GM18511 (cell line): ENCODE measurements at regions not wholly inside any gene's neighbourhood (a gene's known extent, or its start where the extent isn't known, plus 50 kb on each side); places are given as distances from the start of the nearest gene placed in this dataset.
"Not testable (repeated sequence)": the region's sequence is repeated elsewhere in the genome, so short reads cannot be mapped to it uniquely, and the experiment has no call there.

Experiments used
- ATAC-seq: cut with Tn5 transposase; IDR thresholded peaks from one replicate; pipeline ENCODE4 v1.9.1; 2021; ENCODE audit warnings: mild to moderate bottlenecking, moderate library complexity; ENCODE audit not compliant: unreplicated experiment

DNA sequence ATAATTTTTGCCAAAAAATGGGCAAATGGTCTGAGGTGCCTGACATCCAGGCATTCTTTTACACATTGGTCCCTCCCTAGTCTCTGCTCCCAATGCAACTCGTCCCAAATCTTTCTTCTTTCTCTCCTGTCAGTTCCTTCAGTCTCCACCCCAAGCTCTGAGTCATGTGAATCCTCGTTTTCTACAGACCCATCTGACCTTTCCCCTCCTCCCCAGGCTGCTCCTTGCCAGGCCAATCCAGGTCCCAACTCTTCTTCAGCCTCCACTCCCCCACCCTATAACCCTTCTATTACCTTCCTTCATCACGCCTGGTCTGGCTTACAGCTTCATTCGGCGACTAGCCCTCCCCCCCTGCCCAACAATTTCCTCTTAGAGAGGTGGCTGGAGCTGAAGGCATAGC, 55.3 kb downstream of the BBS10 start:
- ATAC-seq: not testable (repeated sequence)

- not testable (repeated sequence) for ATAC-seq
These were observed 55.9 kb downstream of the BBS10 start for GRCh38 chr12:76292305-76292704.

- ATAC-seq: no peak
These were observed 57.0 kb downstream of the BBS10 start for GRCh38 chr12:76290963-76291859.

DNA sequence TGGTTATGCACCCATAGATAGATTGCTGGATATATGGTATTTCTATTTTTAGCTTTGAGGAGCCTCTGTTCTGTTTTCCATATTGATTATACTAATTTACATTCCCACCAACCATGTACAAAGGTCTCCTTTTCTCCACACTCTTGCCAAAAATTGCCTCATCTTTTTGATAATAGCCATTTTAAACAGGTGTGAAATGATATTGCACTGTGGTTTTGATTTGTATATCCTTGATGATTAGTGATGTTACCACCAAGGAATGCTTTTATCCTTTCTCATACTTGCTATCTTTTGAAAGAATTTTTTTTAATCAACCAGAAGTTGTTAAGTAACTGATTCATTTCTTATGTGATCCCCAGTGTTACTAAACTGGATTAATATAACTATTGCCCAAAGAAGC, 60.0 kb downstream of the BBS10 start:
- no peak for ATAC-seq

DNA sequence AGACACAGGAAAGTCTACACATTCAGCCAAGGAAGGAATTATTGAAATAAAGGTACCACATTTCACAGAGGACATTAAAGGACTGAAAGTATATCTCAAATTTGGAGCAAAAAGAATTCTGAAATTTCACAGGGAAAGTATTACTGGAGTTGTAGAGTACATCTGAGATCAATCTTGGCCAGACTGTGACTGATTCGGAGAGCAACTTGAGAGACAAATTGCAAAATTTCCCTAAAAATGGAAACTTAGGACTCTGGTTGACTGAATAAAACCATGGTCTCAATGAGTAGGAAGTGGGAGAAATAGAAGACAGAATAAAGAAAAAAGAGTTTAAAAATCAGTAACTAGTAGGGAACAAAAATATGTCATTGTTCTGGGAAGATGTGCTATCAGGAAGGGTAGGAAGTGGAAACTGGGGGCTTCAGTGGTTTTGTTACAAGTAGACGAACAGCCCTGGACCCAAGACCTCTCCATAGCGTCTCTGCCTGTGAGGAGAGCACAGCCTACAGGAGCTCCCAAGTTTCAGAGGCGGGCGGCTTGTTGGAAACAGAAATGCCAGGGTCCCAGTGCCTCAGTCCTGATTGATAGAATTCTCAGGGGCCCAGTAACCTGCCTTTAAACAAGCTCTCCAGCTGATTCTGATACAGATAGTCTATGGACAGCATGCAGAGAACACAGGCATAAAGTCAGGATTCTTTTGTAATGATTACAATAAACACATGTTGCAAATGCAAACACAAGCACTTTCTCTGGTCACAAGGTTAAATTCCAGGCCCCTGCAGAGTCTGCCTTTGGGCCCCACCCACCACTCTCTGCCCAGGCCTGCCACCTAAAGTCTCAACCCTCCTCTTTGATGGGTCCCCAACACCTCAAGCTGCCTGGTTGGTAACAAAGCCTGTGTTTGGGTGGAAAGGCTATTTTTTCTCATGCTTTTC, 63.1 kb downstream of the BBS10 start:
- no peak for ATAC-seq

DNA sequence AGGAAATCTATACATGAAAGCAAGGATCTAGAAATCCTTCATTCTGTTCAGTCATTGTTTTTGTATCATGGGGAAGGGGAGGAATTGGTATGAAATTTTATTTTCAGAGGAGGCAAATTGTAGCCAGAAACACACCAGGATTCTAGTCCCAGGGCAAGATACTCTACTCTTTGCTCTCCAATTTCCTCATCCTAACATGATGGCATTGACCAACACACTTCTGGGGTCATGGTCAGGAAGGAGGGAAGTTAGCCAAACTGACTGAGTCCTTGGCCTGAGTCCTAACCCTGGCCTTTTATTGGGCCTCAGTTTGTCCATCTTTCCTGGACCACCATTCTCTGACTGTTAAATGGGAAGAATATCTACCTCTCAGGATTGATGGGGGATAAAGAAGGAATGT, 65.5 kb downstream of the BBS10 start:
- ATAC-seq: no peak

DNA sequence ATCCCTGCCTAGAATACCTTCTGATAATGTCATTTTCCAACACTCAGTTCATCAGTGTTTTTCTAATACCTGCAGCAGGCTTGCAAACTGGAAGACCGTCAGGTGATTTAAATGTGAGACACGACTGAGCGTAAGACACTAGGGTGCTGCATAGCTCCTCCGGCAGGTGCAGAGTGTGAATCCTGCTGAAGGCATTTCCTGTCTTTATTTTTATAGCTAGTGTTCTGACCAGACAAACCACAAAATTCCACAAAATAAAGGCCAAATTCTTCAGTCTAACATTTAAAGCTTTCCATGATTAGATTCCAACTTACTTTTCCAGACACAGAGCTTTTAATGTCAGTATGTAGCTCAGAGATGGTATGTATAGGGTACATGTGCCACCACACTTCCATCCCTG, 70.7 kb downstream of the BBS10 start:
- ATAC-seq: no peak

DNA sequence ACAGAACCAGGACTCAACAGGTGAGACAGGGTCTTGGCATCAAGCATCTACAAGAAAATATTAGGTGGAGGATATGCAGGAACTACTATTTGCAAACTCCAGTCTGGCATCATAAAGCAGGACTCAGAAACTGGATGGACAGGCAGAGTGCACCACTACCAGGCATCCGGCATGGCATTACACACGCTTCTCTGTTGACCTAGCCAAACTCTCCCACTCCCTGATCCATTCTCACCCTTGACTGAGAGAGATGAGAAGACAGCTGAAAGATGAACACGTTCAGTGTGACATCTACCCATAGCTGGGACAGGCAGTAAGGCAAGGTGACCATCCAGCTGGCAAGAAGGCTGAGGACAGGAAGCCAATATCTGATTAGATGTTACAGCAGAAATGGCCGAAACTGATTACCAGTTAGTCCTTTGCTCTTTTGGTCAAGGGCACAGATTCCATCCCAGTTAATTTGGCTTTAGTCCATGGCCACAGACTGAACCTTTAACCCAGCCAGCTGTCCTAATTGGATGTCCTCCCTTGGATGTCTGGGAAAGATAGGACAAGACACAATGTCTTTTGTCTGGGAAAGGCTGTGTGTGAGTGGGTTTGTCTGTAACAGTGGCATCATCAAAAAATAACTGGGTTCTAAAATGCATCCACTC, 71.6 kb downstream of the BBS10 start:
- no peak for ATAC-seq

GRCh38 chr12:76275511-76276093, 72.6 kb downstream of the BBS10 start:
- no peak for ATAC-seq

- ATAC-seq: no peak
These were observed 73.7 kb downstream of the BBS10 start for GRCh38 chr12:76274420-76275083.

DNA sequence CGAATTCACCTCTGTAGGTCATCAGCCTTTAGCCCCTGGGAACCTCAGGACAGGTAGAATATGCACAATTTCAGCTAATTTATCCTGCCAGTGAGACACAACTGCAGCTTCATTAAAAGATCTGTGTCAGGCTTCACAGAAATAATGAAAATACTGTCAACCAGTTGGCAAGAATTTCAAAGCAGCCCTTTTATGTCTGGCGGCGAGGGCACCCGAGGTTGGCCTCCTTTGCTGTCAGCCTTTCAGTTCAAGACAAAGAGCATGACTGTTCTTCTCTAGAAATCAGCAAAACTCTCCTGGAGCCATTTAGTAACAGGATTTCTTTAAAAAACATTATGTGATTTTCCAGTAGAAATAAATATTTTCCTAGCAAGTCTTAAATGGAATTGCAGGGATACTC, 75.9 kb downstream of the BBS10 start:
- ATAC-seq: no peak

DNA sequence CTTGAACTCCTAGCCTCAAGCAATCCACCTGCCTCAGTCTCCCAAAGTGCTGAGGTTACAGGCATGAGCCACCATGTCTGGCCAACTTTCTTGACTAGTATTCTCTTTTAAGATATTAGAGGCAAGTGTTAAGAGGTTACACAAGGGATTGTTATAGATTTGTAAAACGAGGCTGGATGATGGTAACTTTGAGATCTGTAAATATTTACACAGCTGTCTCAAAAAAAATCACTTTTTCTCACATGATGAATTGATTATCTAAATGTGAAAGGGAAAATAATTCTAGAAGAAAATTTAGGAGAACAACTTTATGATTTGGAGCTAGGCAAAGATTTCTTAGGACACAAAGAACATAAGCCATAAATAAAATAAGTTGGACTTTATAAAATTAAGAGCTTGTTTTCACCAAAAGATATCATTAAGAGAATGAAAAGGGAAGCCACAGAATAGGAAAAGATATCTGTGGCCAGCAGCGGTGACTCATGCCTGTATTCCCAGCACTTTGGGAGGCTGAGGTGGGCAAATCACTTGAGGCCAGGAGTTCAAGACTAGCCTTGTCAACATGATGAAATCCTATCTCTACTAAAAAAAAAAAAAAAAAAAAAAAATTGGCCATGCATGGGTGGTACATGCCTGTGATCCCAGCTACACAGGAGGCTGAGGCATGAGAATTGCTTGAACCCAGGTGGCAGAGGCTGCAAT, 77.4 kb downstream of the BBS10 start:
- no peak for ATAC-seq

DNA sequence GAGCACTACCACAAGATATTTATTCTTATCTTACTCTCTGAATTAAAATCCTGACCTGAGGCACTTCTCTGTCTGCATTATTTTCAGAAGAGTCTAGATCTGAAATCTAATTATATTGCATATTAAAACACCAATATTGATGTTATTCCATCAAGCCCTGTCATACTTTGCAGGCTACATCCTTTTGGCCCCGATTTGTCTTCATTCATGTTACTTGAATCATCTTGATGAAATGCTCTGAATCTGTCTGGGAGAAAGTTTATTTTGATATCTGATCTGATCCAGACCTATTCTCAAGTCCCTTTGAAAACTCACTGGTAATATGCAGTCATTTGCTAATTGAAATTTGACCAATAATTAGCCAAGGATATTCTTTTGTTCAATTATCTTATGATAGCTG, 79.9 kb downstream of the BBS10 start:
- no peak for ATAC-seq

DNA sequence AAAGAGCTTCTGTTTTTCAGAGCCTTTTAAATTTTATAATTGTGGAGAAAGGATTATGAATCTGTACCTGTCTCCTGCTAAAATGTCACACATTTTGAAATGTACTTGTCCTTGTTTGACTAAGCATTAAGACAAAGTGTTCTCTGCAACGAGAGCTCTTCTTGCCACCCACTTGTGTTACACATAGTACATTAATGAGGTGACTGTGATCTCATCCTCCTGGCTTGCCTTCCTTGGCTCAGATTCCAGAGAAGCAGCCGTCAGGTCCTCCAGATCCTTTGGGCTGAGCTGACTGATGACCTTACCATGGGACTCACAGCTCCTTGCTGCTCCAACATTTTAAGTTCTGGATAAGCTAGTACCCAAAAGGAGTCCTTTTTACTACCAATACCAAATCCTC, 81.4 kb downstream of the BBS10 start:
- no peak for ATAC-seq

- no peak for ATAC-seq
These were observed 82.6 kb downstream of the BBS10 start for GRCh38 chr12:76265424-76266180.

DNA sequence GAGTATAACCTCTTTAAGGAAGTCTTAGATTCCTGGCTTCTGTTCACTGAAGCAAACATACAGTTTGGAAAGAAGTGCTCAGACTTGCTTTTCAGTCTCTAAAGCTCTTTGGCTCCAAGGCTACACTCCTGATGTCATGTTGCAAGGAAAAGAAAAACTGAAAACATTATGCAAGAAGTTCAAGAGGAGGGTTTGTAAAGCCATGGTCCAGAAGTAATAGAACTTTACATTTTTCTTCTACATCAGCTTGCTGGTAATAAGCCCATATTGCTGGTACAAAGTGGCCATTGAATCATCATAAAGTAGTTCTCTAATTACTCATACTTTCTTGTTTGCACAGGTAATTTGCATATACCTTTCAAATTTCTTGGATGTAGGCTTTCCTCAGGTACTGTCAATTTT, 83.6 kb downstream of the BBS10 start:
- no peak for ATAC-seq

GRCh38 chr12:76263696-76264095, 84.5 kb downstream of the BBS10 start:
- ATAC-seq: no peak

DNA sequence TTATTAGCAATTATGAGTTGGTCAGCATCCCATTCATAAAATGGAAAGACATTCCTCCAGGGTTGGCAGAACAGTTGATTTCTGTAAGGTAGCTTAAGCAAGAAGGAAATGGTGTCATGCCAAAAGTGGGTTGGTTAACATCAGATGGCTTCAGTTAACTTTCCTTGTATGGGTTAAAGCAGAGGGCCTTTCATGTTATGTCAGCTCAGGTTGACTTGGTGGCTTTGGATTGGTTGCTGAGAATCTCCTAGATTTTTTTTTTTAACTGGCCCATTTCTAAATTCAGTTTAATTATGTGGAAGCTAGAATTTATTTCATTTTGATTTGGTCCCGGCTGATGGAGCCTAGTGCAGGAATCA, 87.8 kb downstream of the BBS10 start:
- no peak for ATAC-seq
